Activated CD4-positive, alpha-beta T cell treated with anti-CD3 and anti-CD28 coated beads, Interleukin-2, amount 50 U/mL, for 16 hours (primary cell): ENCODE measurements at regions not wholly inside any gene's neighbourhood (a gene's known extent, or its start where the extent isn't known, plus 50 kb on each side); places are given as distances from the start of the nearest gene placed in this dataset.

Experiments
- DNase-seq: peaks from one replicate; pipeline ENCODE4 v3.0.0-alpha.2; 2020

- no peak for DNase-seq
Observed at GRCh38 chr4:59091146-59092142, 1981.3 kb upstream of the IGFBP7 start.

GRCh38 chr4:59094505-59094904 lies 1984.3 kb upstream of the IGFBP7 start:
- DNase-seq, result no peak

GRCh38 chr4:59102311-59102710 lies 1992.1 kb upstream of the IGFBP7 start:
- no peak for DNase-seq

- no peak for DNase-seq
Observed at GRCh38 chr4:59120287-59120814, 2010.2 kb upstream of the IGFBP7 start.

- DNase-seq, result no peak
Observed at GRCh38 chr4:59122626-59123025, 2012.4 kb upstream of the IGFBP7 start.

GRCh38 chr4:59126159-59126558 lies 2016.0 kb upstream of the IGFBP7 start:
- DNase-seq, result no peak

GRCh38 chr4:59127006-59127405 lies 2016.8 kb upstream of the IGFBP7 start:
- DNase-seq, result no peak

GRCh38 chr4:59127743-59128142 lies 2017.6 kb upstream of the IGFBP7 start:
- no peak for DNase-seq

GRCh38 chr4:59135248-59135985 lies 2025.2 kb upstream of the IGFBP7 start:
- no peak for DNase-seq

GRCh38 chr4:59161249-59161648 lies 2038.9 kb upstream of the ADGRL3 start:
- no peak for DNase-seq

- DNase-seq, result no peak
Observed at GRCh38 chr4:59175617-59176016, 2024.5 kb upstream of the ADGRL3 start.

GRCh38 chr4:59179372-59179771 lies 2020.8 kb upstream of the ADGRL3 start:
- DNase-seq, result no peak

- DNase-seq, result no peak
Observed at GRCh38 chr4:59180161-59180560, 2020.0 kb upstream of the ADGRL3 start.

- no peak for DNase-seq
Observed at GRCh38 chr4:59180969-59181368, 2019.2 kb upstream of the ADGRL3 start.

- DNase-seq, result no peak
Observed at GRCh38 chr4:59195839-59196238, 2004.3 kb upstream of the ADGRL3 start.

GRCh38 chr4:59200992-59201391 lies 1999.1 kb upstream of the ADGRL3 start:
- no peak for DNase-seq

- no peak for DNase-seq
Observed at GRCh38 chr4:59217910-59218631, 1982.1 kb upstream of the ADGRL3 start.

- no peak for DNase-seq
Observed at GRCh38 chr4:59222221-59222620, 1977.9 kb upstream of the ADGRL3 start.

GRCh38 chr4:59223292-59223941 lies 1976.7 kb upstream of the ADGRL3 start:
- DNase-seq, result no peak

GRCh38 chr4:59238212-59238611 lies 1961.9 kb upstream of the ADGRL3 start:
- no peak for DNase-seq

- no peak for DNase-seq
Observed at GRCh38 chr4:59240011-59240410, 1960.1 kb upstream of the ADGRL3 start.

GRCh38 chr4:59243038-59243437 lies 1957.1 kb upstream of the ADGRL3 start:
- DNase-seq, result no peak
